Small intestine (tissue), 7 donors: ENCODE measurements at regions not wholly inside any gene's neighbourhood (a gene's known extent, or its start where the extent isn't known, plus 50 kb on each side); places are given as distances from the start of the nearest gene placed in this dataset.
"Not testable (repeated sequence)": the region's sequence is repeated elsewhere in the genome, so short reads cannot be mapped to it uniquely, and the experiment has no call there.

Source experiments
- DNase-seq, 2 donors: peaks; one replicate each; pipeline versions ENCODE4 v3.0.0 to v3.0.0-alpha.2; 2013
- FAIRE-seq: peaks from 2 replicates; lab custom pipeline; 2012; peaks lifted over from hg19 to GRCh38; lab: Jason Lieb, UNC
- H3K27ac ChIP-seq, 3 donors: one replicate each; pipeline ENCODE4 v1.5.1; 2013; ENCODE audit warnings: low read length in 2 of 3, mild to moderate bottlenecking in 2 of 3, control low read depth in 1 of 3, inconsistent platforms in 1 of 3, low read depth in 1 of 3, moderate library complexity in 1 of 3
- H3K27me3 ChIP-seq, 3 donors: one replicate each; pipeline ENCODE4 v1.6.1; 2013; ENCODE audit warnings: low read length in 3 of 3, inconsistent platforms in 1 of 3; ENCODE audit not compliant: control insufficient read depth in 3 of 3, insufficient read depth in 3 of 3
- H3K36me3 ChIP-seq, 3 donors: one replicate each; pipeline ENCODE4 v1.6.1; 2013; ENCODE audit warnings: low read length in 3 of 3, inconsistent platforms in 1 of 3, low read depth in 1 of 3, mild to moderate bottlenecking in 1 of 3, moderate library complexity in 1 of 3; ENCODE audit not compliant: control insufficient read depth in 3 of 3, insufficient read depth in 2 of 3
- H3K4me1 ChIP-seq, 3 donors: one replicate each; pipeline ENCODE4 v1.6.1; 2013; ENCODE audit warnings: low read length in 2 of 3, inconsistent platforms in 1 of 3, low read depth in 1 of 3, mild to moderate bottlenecking in 1 of 3, moderate library complexity in 1 of 3; ENCODE audit not compliant: control insufficient read depth in 3 of 3, insufficient read depth in 2 of 3
- H3K4me3 ChIP-seq, 3 donors: one replicate each; pipeline ENCODE4 v1.5.1; 2013; ENCODE audit warnings: low read length in 3 of 3, control low read depth in 1 of 3, inconsistent platforms in 1 of 3, low read depth in 1 of 3, mild to moderate bottlenecking in 1 of 3, moderate library complexity in 1 of 3
- H3K9me3 ChIP-seq, 2 donors: one replicate each; pipeline ENCODE4 v1.6.1; 2013; ENCODE audit warnings: low read depth in 1 of 2, low read length in 1 of 2; ENCODE audit not compliant: control insufficient read depth in 2 of 2, insufficient read depth in 1 of 2
- WGBS, 3 donors: extraction: QIAGEN DNeasy Blood & Tissue Kit; methylation state at CpG; one replicate each; pipeline ENCODE4 v1.1.7; 2013; 5-methylcytosine and 5-hydroxymethylcytosine counted together
- donor health status: healthy with polysubstance abuse.
- donor health status: control.
- donor health status: control.
- donor health status: Bipolar disorder and iron deficiency.
- donor health status: healthy.

- Histone ChIP-seq H3K4me3 (no peak overlapping the region), H3K36me3 (no peaks in the 10 kb centered on the region), H3K9me3 (no peaks in the 10 kb centered on the region), H3K27ac (no peak overlapping the region), H3K27me3 (no peaks in the 10 kb centered on the region), H3K4me1 (no peaks in the 10 kb centered on the region)
- WGBS, 3 donors, result 69 to 81% (median 77%) methylated on average over 5 of the region's 5 CpGs
- DNase-seq (no peak), FAIRE-seq (no peak)
These were observed 972.0 kb upstream of the CITED2 start for GRCh38 chr6:140346428-140346827.

DNA sequence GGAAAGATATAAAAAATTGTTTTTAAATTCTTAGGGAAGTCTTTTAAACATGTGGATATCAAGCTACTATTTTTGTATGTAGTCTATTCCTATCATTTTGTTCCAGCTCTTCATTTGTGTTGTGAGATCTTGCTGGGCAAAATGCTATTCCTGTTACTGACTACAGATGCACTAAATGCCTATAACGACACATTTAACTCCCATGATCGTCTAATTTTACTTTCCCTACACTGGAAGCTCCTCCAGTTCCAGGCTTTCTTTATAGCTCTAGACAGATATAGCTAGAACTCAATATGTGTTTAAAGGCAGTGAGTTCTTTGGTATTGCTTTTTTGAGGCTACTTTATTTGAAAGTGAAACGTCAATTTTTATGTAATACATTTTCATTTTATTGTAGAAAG, 971.5 kb upstream of the CITED2 start:
- peaks cover 0 to 3% of the 10 kb centered on the region in 2 donors for H3K9me3 ChIP-seq
- DNase-seq, result no peak
- no peak for FAIRE-seq
- H3K27me3 ChIP-seq, result no peaks in the 10 kb centered on the region
- H3K27ac ChIP-seq, result no peak overlapping the region
- no peaks in the 10 kb centered on the region for H3K36me3 ChIP-seq
- no peak overlapping the region for H3K4me3 ChIP-seq
- H3K4me1 ChIP-seq, result no peaks in the 10 kb centered on the region
- 69 to 88% (median 82%) methylated on average over 3 of the region's 3 CpGs for WGBS, 3 donors

DNA sequence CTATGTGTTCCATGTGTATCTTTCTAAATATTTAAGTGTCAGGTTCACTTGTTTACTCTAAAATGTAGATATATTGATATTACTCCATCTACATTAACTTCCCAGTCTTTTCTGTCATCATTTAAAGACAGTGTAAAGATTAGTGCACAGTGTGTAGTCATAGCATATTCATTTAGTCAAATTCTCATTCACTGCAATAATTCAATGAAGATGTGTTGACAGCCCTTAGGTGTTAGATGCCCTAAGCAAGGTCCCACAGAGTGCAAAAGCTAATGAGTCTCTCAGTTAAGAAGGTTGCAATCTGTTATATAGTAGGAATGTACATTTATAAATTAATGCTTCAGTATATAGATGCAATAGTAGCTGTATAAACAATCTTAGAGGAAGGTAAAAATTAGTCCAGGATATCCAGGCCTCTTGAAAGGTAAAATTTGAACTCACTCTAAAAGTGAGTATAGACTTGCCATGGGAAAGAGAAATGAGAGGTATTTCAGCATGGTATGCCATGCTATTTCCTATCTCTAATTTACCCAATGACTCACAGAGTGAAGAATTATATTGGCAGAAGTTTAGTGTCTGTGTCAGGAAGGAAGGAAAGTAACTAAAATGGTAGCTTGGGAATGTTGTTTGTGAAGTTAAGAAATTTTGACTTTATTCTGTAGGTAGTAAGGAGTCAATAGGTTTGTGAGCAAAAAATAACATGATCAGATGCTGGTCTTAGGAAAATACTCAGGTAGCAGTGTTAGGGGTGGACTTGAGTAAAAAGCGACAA, 969.9 kb upstream of the CITED2 start:
- H3K9me3 ChIP-seq, result peaks cover 0 to 10% of the 10 kb centered on the region in 2 donors
- H3K27ac ChIP-seq, result no peak overlapping the region
- no peak overlapping the region for H3K4me3 ChIP-seq
- 92 to 95% (median 94%) methylated on average over 1 of the region's 1 CpG for WGBS, 3 donors
- H3K36me3 ChIP-seq, result no peaks in the 10 kb centered on the region
- no peaks in the 10 kb centered on the region for H3K4me1 ChIP-seq
- no peaks in the 10 kb centered on the region for H3K27me3 ChIP-seq
- no peak for FAIRE-seq
- no peak for DNase-seq

DNA sequence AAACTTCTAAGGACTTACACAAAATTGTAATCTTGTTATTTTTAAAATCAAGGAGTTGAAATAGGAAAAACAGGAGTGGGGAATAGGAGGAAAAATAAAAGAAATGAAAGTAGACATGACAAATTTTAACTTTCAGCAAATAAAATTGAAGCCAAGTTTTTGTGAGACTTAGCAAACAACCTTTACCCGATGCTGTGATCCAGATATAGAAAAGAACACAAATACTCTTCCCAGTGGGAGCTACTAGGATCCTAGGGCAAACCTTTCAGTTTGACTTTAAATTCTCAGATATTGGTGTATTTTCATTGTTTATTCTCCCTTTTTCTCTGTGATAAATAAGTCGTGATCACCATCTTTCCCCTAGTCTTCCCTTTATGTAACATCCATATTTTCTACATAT, 968.7 kb upstream of the CITED2 start:
- Histone ChIP-seq H3K4me1 (no peaks in the 10 kb centered on the region), H3K27ac (no peak overlapping the region), H3K9me3 (peaks cover 0 to 14% of the 10 kb centered on the region in 2 donors), H3K36me3 (no peaks in the 10 kb centered on the region), H3K4me3 (no peak overlapping the region), H3K27me3 (no peaks in the 10 kb centered on the region)
- 74 to 86% (median 83%) methylated on average over 2 of the region's 2 CpGs for WGBS, 3 donors
- FAIRE-seq (no peak), DNase-seq (no peak)

DNA sequence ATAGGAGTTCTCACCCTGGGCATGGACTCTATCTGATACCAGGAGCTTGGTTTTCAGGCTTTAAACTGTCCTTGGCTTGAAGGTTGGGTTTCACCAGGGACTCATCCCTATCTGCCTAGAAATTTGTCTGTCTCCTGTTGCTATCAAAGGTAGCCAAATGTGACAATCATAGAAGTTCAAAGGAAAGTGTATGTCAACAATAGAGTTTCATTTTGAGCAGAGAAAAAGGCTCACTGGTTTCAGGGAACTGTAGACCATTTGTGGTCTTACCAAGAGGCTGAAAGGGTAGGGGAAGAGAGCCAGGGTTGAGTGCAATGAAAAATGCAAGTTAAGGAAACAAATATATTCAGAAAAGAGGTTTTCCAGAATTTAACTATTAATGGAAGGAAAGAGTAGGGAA, 966.8 kb upstream of the CITED2 start:
- DNase-seq, result no peak
- no peaks in the 10 kb centered on the region for H3K36me3 ChIP-seq
- H3K4me3 ChIP-seq, result no peak overlapping the region
- H3K4me1 ChIP-seq, result no peaks in the 10 kb centered on the region
- H3K27ac ChIP-seq, result no peak overlapping the region
- H3K9me3 ChIP-seq, result peaks cover 0 to 19% of the 10 kb centered on the region in 2 donors
- H3K27me3 ChIP-seq, result no peaks in the 10 kb centered on the region
- no peak for FAIRE-seq

DNA sequence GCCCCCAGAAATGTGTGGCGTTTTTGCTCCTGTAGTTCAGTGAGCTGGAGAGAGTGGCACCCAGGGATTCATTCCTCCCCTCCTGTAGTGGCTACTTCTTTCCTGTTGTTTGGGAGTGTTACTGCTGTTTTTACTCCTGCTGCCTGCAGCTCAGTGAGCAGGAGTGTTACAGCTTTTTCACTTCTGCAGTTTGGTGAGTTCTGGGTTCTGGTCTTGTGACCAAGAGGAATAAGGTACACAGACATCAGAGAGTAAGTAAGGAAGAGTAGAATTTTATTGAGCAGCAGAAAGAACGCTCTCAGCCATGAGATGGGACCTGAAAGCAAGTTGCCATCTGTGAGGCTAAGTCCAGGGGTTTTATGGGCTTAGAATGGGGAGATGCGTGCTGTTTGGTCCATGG, 966.3 kb upstream of the CITED2 start:
- peaks cover 0 to 19% of the 10 kb centered on the region in 2 donors for H3K9me3 ChIP-seq
- no peak overlapping the region for H3K27ac ChIP-seq
- DNase-seq (no peak), FAIRE-seq (no peak)
- H3K4me1 ChIP-seq, result no peaks in the 10 kb centered on the region
- H3K27me3 ChIP-seq, result no peaks in the 10 kb centered on the region
- H3K4me3 ChIP-seq, result no peak overlapping the region
- WGBS, 3 donors, result 72 to 83% (median 81%) methylated on average over 3 of the region's 3 CpGs
- H3K36me3 ChIP-seq, result no peaks in the 10 kb centered on the region

DNA sequence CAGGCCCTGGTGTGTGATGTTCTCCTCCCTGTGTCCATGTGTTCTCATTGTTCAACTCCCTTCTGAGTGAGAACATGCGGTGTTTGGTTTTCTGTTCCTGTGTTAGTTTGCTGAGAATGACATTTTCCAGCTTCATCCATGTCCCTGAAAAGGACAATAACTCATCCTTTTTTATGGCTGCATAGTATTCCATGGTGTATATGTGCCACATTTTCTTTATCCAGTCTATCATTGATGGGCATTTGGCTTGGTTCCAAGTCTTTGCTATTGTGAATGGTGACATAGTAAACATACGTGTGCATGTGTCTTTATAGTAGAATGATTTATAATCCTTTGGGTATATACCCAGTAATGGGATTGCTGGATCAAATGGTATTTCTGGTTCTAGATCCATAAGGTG, 964.6 kb upstream of the CITED2 start:
- WGBS, 3 donors, result 90 to 93% (median 92%) methylated on average over 2 of the region's 2 CpGs
- not testable (repeated sequence) for FAIRE-seq

DNA sequence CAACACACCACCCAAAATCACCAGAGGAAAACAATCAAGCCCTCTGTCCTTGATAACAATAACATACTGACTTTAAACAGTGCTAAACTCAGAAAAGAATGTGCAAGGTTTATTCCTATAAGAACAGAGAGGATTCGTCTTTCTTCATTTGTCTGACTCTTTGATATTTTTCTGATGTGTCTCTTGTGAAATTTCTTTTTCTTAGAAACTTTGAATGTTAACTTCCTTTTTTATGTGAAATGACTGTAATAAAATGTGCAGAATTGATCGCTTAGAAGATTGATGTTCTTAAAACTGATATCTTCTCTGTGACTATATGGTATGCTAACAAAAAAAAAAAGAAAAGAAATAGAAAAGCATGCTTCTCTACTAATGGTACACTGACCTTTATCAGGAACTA, 947.4 kb upstream of the CITED2 start:
- peak; percentile 33 for FAIRE-seq
- 65 to 92% (median 73%) methylated on average over 2 of the region's 2 CpGs for WGBS, 3 donors

More for the DNA sequence above, 964.6 kb upstream of the CITED2 start:
- not testable (repeated sequence) for H3K36me3 ChIP-seq, H3K27ac ChIP-seq, H3K4me3 ChIP-seq, H3K4me1 ChIP-seq, H3K27me3 ChIP-seq, DNase-seq
- peaks cover 0 to 23% of the 10 kb centered on the region in 2 donors for H3K9me3 ChIP-seq

More for the DNA sequence above, 947.4 kb upstream of the CITED2 start:
- Histone ChIP-seq H3K27me3 (no peaks in the 10 kb centered on the region), H3K9me3 (peaks cover 0 to 6% of the 10 kb centered on the region in 2 donors), H3K4me3 (no peak overlapping the region), H3K36me3 (no peaks in the 10 kb centered on the region), H3K4me1 (peaks cover 0 to 11% (median 0%) of the 10 kb centered on the region in 3 donors), H3K27ac (no peak overlapping the region)
- DNase-seq, result no peak
